ENCODE measurements at regions not wholly inside any gene's neighbourhood (a gene's known extent, or its start where the extent isn't known, plus 50 kb on each side); places are given as distances from the start of the nearest gene placed in this dataset.

- Histone ChIP-seq H3K56ac (replicated peaks; ENCODE audit: insufficient read length, low read depth, low read length) (no peak overlapping the region), H3K27me3 (replicated peaks in 1 of 4; ENCODE audit: control insufficient read depth in 3 of 4, extremely low read depth in 1 of 4, insufficient read depth in 3 of 4, low read length in 3 of 4) (no peaks in the 10 kb centered on the region), H4K8ac (ENCODE audit: extremely low read depth, insufficient read depth, low read length) (no peak overlapping the region), H3K23me2 (ENCODE audit: low read depth, low read length) (no peaks in the 10 kb centered on the region), H4K5ac (ENCODE audit: insufficient read length, low read depth, low read length) (no peak overlapping the region), H2BK120ac (replicated peaks; ENCODE audit: low read depth, low read length) (no peak overlapping the region), H2AK5ac (ENCODE audit: low read depth, low read length) (no peak overlapping the region), H3K79me2 (ENCODE audit: control insufficient read depth in 1 of 2, insufficient read depth in 2 of 2, low read length in 2 of 2) (no peaks in the 10 kb centered on the region), H3K9me3 (ENCODE audit: insufficient read depth in 2 of 2, low read depth in 1 of 2, low read length in 1 of 2) (no peaks in the 10 kb centered on the region), H2BK15ac (ENCODE audit: low read length) (no peak overlapping the region), H4K91ac (replicated peaks; ENCODE audit: insufficient read length, low read length) (no peak overlapping the region), H3K4me3 (ENCODE audit: extremely low read depth in 1 of 4, insufficient read depth in 2 of 4, low read depth in 3 of 4, low read length in 4 of 4) (no peak overlapping the region), H2BK5ac (ENCODE audit: low read depth, low read length) (no peak overlapping the region), H3K27ac (ENCODE audit: low read depth, low read length) (no peak overlapping the region), H2AFZ (ENCODE audit: low read length) (no peak overlapping the region), H3K4me1 (replicated peaks in 1 of 4; ENCODE audit: control insufficient read depth in 3 of 4, insufficient read depth in 4 of 4, low read length in 3 of 4) (no peaks in the 10 kb centered on the region), H3K18ac (ENCODE audit: extremely low read depth, low read length) (no peak overlapping the region), H3K23ac (ENCODE audit: insufficient read length) (no peak overlapping the region), H3K36me3 (ENCODE audit: control insufficient read depth in 2 of 4, insufficient read depth in 4 of 4, low read length in 3 of 4) (no peaks in the 10 kb centered on the region), H2BK20ac (ENCODE audit: low read length) (no peak overlapping the region), H3K14ac (ENCODE audit: insufficient read length) (no peak overlapping the region), H2BK12ac (ENCODE audit: low read depth, low read length) (no peak overlapping the region), H3K4me2 (ENCODE audit: insufficient read depth in 1 of 2, low read depth in 2 of 2, low read length in 2 of 2) (no peak overlapping the region), H3K9ac (replicated peaks in 1 of 4; ENCODE audit: extremely low read depth in 1 of 4, low read depth in 3 of 4, low read length in 3 of 4) (no peak overlapping the region), H3K79me1 (ENCODE audit: low read depth, low read length) (no peaks in the 10 kb centered on the region), H4K20me1 (replicated peaks in 1 of 2; ENCODE audit: control insufficient read depth in 1 of 2, insufficient read depth in 2 of 2, low read length in 2 of 2) (no peaks in the 10 kb centered on the region), H3K4ac (replicated peaks; ENCODE audit: insufficient read length, low read depth, low read length) (no peak overlapping the region)
- ChIA-PET POLR2A (ENCODE audit: partially characterized antibody) (no interaction called here), CTCF (ENCODE audit: partially characterized antibody) (no interaction called here)
- FAIRE-seq (no peak), DNase-seq (ENCODE audit: low read depth in 1 of 2, low spot score in 2 of 2) (no peak)
- TF ChIP-seq CHD2 (IDR thresholded peaks at IDR 0.05; ENCODE audit: low read length) (no peak), SIN3A (conservative IDR thresholded peaks at IDR 0.05 in 1 of 2, IDR thresholded peaks at IDR 0.05 in 1 of 2; ENCODE audit: low read depth in 1 of 2, low read length in 2 of 2) (no peak), NRF1 (IDR thresholded peaks at IDR 0.05; ENCODE audit: low read depth, low read length) (no peak), RBBP5 (IDR thresholded peaks at IDR 0.05; ENCODE audit: borderline replicate concordance, low read depth, low read length) (no peak), FOSL1 (IDR thresholded peaks at IDR 0.05; ENCODE audit: insufficient read depth, low read depth, low read length) (no peak), CTCF (IDR thresholded peaks at IDR 0.05; ENCODE audit: control extremely low read depth in 1 of 3, insufficient read depth in 1 of 3, low read depth in 1 of 3, low read length in 3 of 3) (no peak)
Measured at GRCh38 chr18:38262661-38263060, 697.1 kb upstream of the CELF4 start.

Data from H1 (cell line).